CD4-positive, alpha-beta T cell (primary cell): ENCODE measurements at regions not wholly inside any gene's neighbourhood (a gene's known extent, or its start where the extent isn't known, plus 50 kb on each side); places are given as distances from the start of the nearest gene placed in this dataset.

Experiments used
- ATAC-seq: fragments of 200-7000 bp; cut with Tn5 transposase; one replicate; pipeline ENCODE4 v1.10.0; 2022; ENCODE audit warnings: mild to moderate bottlenecking; ENCODE audit not compliant: poor library complexity
- CTCF ChIA-PET: fragments of 350-600 bp; sonication (Branson Sonifier 250); formaldehyde crosslinking; loops from one replicate; lab custom pipeline; 2021; ENCODE audit warnings: antibody characterized with exemption, inconsistent platforms; lab: Charles Lee
- POLR2A ChIA-PET: fragments of 350-600 bp; sonication (Branson Sonifier 250); formaldehyde crosslinking; loops from one replicate; lab custom pipeline; 2021; ENCODE audit warnings: antibody characterized with exemption, inconsistent platforms; lab: Charles Lee
- DNase-seq, 14 experiments: peaks; one replicate each; pipeline ENCODE4 v3.0.0-alpha.2; 2013 to 2020; ENCODE audit warnings: mixed read lengths in 2 of 14
- H3K27ac ChIP-seq, 2 donors: one replicate each; pipeline versions ENCODE4 v1.5.1 to v1.7.0; 2013; ENCODE audit warnings: low read length in 2 of 2, low read depth in 1 of 2, mild to moderate bottlenecking in 1 of 2
- H3K27me3 ChIP-seq, 2 experiments: 1 replicate in 1 of 2; 2 replicates in 1 of 2; pipeline versions ENCODE4 v1.6.1 to v1.7.0; 2013; ENCODE audit warnings: low read length in 2 of 2, control low read depth in 1 of 2, mild to moderate bottlenecking in 1 of 2, moderate library complexity in 1 of 2; ENCODE audit not compliant: insufficient read depth in 2 of 2, control insufficient read depth in 1 of 2
- H3K36me3 ChIP-seq: one replicate; pipeline ENCODE4 v1.6.1; 2013; ENCODE audit warnings: low read length, control low read depth; ENCODE audit not compliant: insufficient read depth
- H3K4me1 ChIP-seq: one replicate; pipeline ENCODE4 v1.6.1; 2013; ENCODE audit warnings: low read length, control low read depth; ENCODE audit not compliant: insufficient read depth
- H3K4me3 ChIP-seq: one replicate; pipeline ENCODE4 v1.5.1; 2013; ENCODE audit warnings: mild to moderate bottlenecking, low read length, moderate library complexity
- H3K9me3 ChIP-seq, 2 experiments: 1 replicate in 1 of 2; 2 replicates in 1 of 2; pipeline versions ENCODE4 v1.6.1 to v1.7.0; 2013; ENCODE audit warnings: low read length in 2 of 2, mild to moderate bottlenecking in 2 of 2, control low read depth in 1 of 2, moderate library complexity in 1 of 2; ENCODE audit not compliant: control insufficient read depth in 1 of 2, insufficient read depth in 1 of 2
- H3K27ac Mint-ChIP-seq: one replicate; pipeline ENCODE4 v1.8.0; 2020; ENCODE audit warnings: mixed read lengths
- H3K27me3 Mint-ChIP-seq: one replicate; pipeline ENCODE4 v1.8.0; 2021; ENCODE audit warnings: mixed read lengths
- H3K36me3 Mint-ChIP-seq: one replicate; pipeline ENCODE4 v1.8.0; 2021; ENCODE audit warnings: low read depth, mixed read lengths
- H3K4me1 Mint-ChIP-seq: one replicate; pipeline ENCODE4 v1.8.0; 2021; ENCODE audit warnings: low read depth, mixed read lengths
- H3K4me3 Mint-ChIP-seq: one replicate; pipeline ENCODE4 v1.8.0; 2020; ENCODE audit warnings: mild to moderate bottlenecking, mixed read lengths
- H3K9me3 Mint-ChIP-seq: one replicate; pipeline ENCODE4 v1.8.0; 2020; ENCODE audit warnings: mixed read lengths
- CTCF ChIP-seq: fragments of 200-600 bp; IDR thresholded peaks from one replicate; pipeline ENCODE4 v1.8.0; 2022; ENCODE audit warnings: antibody characterized with exemption, mild to moderate bottlenecking
- intact Hi-C, 2 experiments: fragments of 100-400 bp; cut with DNase I in 1 of 2; cut with micrococcal nuclease in 1 of 2; formaldehyde crosslinking; loops; one replicate each; pipeline versions ENCODE4 v1.15.1 to v1.9.0; 2023 to 2025; cut with DNase I, micrococcal nuclease

DNA sequence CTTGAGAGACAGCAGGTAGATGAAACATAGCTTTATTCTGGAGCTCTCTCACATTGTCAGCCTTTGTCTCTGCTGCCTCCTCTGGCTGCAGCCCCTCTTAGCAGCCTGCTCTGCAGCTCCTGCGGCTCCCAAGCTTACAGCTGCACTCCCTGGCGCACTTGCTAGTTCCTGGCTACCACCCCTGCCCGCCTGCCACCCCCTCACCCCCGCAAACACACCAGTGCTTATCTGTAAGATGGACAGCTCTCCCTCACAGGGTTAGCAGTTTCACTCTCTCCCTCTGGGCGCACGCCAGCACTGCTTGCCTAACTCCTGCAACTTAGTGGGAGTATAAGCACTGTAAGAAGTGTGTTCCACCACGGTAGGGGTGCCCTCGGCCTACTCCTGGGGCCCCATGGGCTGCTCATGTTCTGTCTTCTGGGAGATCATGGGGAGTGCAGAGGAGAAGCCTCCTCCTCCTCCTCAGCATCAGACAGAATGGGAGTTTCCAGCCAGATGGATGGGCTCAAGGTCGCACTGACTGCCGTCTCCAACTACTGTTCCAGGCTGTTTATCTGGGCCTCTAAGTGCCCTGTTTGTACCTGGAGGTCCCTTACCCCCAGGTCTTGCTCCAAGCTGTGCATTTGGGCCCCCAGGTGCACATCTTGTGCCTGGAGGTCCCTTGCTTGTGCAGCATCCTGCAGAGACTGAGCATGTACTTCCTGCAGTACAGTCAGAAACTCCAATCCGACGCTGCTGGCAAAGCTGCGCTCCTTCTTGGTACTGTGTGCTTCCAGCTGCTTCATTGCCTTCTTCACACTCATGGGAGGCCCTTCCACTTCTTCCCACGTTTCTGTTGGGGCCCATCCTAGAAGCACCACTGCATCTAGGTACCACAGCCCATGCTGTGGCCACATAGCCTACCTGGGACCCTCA, 1388.1 kb downstream of the AMY1C start:
- Histone ChIP-seq H3K36me3 (no peaks in the 10 kb centered on the region), H3K4me3 (no peak overlapping the region), H3K27me3 (no peaks in the 10 kb centered on the region), H3K4me1 (no peaks in the 10 kb centered on the region), H3K27ac (no peak overlapping the region), H3K9me3 (peaks cover 0 to 17% of the 10 kb centered on the region in 2 experiments)
- ChIA-PET CTCF (no interaction called here), POLR2A (no interaction called here)
- ATAC-seq = no peak
- Mint-ChIP-seq H3K9me3 (peaks cover 12% of the 10 kb centered on the region), H3K27ac (no peak overlapping the region), H3K4me1 (no peaks in the 10 kb centered on the region), H3K27me3 (no peaks in the 10 kb centered on the region), H3K36me3 (no peaks in the 10 kb centered on the region), H3K4me3 (no peak overlapping the region)
- no peak for TF ChIP-seq CTCF
- no peak for DNase-seq
- intact Hi-C loops = no loop called here

DNA sequence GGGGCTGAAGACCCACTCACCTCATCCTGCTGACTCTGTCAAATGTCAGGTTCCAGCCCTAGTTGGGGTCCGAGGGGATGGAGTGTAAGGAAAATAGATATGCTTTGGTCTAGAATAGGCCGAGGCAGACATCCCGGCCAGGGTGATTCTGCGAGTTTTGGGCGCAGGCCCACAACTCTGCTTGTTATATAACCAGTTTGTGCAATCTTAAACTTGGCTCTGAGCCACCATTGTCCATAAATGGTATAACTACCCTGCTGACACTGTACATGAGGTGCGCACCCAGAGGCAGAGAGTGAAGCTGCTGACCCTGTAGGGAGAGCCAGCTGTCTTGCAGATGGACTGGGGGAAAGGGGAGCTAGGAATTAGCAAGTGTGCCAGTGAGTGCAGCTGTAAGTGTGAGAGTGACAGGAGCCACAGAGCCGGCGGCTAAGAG, 1388.8 kb downstream of the AMY1C start:
- DNase-seq = no peak
- peaks cover 0 to 17% of the 10 kb centered on the region in 2 experiments for H3K9me3 ChIP-seq
- POLR2A ChIA-PET = no interaction called here
- H3K27ac ChIP-seq = no peak overlapping the region
- no peak overlapping the region for H3K4me3 Mint-ChIP-seq
- TF ChIP-seq CTCF = no peak
- no peak overlapping the region for H3K4me3 ChIP-seq
- no peaks in the 10 kb centered on the region for H3K27me3 Mint-ChIP-seq
- H3K9me3 Mint-ChIP-seq = peaks cover 12% of the 10 kb centered on the region
- H3K4me1 Mint-ChIP-seq = no peaks in the 10 kb centered on the region
- H3K36me3 Mint-ChIP-seq = no peaks in the 10 kb centered on the region
- CTCF ChIA-PET = no interaction called here
- no peaks in the 10 kb centered on the region for H3K4me1 ChIP-seq
- no peaks in the 10 kb centered on the region for H3K36me3 ChIP-seq
- intact Hi-C loops = no loop called here
- no peak for ATAC-seq
- no peaks in the 10 kb centered on the region for H3K27me3 ChIP-seq
- no peak overlapping the region for H3K27ac Mint-ChIP-seq

DNA sequence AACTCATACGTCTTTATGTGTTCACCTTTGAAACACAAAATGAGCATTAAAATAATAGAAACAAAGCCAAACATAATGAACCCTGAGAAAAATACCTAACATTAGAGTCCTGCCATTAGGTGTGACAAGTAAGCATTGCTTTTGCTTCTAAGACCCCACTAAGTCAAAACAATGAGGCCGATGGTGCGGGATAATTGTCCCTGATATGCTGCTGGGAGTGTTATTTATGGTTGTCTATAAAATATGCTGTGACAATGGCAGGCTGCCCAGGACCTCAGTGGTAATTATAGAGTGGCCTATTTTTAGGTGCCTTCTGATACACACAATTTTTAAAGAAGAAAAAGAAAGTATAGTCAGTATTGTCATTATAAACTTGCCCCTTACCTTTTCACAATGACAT, 1423.1 kb downstream of the AMY1C start:
- POLR2A ChIA-PET = no interaction called here
- Histone ChIP-seq H3K27me3 (no peaks in the 10 kb centered on the region), H3K36me3 (no peaks in the 10 kb centered on the region), H3K4me1 (no peaks in the 10 kb centered on the region), H3K27ac (no peak overlapping the region), H3K4me3 (no peak overlapping the region), H3K9me3 (no peaks in the 10 kb centered on the region)
- no peaks in the 10 kb centered on the region for H3K27me3 Mint-ChIP-seq
- H3K27ac Mint-ChIP-seq = no peak overlapping the region
- no peaks in the 10 kb centered on the region for H3K4me1 Mint-ChIP-seq
- no peaks in the 10 kb centered on the region for H3K36me3 Mint-ChIP-seq
- CTCF ChIA-PET = no interaction called here
- intact Hi-C loops = no loop called here
- DNase-seq (no peak), ATAC-seq (no peak)
- peaks cover 10% of the 10 kb centered on the region for H3K9me3 Mint-ChIP-seq
- TF ChIP-seq CTCF = no peak
- H3K4me3 Mint-ChIP-seq = no peak overlapping the region
